ENCODE measurements at regions not wholly inside any gene's neighbourhood (a gene's known extent, or its start where the extent isn't known, plus 50 kb on each side); places are given as distances from the start of the nearest gene placed in this dataset.

- TF ChIP-seq, protein P1, sequence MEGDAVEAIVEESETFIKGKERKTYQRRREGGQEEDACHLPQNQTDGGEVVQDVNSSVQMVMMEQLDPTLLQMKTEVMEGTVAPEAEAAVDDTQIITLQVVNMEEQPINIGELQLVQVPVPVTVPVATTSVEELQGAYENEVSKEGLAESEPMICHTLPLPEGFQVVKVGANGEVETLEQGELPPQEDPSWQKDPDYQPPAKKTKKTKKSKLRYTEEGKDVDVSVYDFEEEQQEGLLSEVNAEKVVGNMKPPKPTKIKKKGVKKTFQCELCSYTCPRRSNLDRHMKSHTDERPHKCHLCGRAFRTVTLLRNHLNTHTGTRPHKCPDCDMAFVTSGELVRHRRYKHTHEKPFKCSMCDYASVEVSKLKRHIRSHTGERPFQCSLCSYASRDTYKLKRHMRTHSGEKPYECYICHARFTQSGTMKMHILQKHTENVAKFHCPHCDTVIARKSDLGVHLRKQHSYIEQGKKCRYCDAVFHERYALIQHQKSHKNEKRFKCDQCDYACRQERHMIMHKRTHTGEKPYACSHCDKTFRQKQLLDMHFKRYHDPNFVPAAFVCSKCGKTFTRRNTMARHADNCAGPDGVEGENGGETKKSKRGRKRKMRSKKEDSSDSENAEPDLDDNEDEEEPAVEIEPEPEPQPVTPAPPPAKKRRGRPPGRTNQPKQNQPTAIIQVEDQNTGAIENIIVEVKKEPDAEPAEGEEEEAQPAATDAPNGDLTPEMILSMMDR (IDR thresholded peaks at IDR 0.05), result no peak
- no peak for TF ChIP-seq POLR2A (IDR thresholded peaks at IDR 0.05)
Measured at GRCh38 chr5:123283031-123283430, 140.2 kb downstream of the CEP120 start.
